NCI-H345 treated with DMSO at 0.1 percent for 48 hours (cell line): ENCODE measurements at regions not wholly inside any gene's neighbourhood (a gene's known extent, or its start where the extent isn't known, plus 50 kb on each side); places are given as distances from the start of the nearest gene placed in this dataset.
A peak's percentile ranks its signal among the peaks of the same experiment; 100 is the strongest.
"Not testable (repeated sequence)": the region's sequence is repeated elsewhere in the genome, so short reads cannot be mapped to it uniquely, and the experiment has no call there.

ENCODE experiments used
- DNase-seq: peaks from one replicate; lab custom pipeline; 2025; ENCODE audit not compliant: unreplicated experiment; lab: John Stamatoyannopoulos, UW

DNA sequence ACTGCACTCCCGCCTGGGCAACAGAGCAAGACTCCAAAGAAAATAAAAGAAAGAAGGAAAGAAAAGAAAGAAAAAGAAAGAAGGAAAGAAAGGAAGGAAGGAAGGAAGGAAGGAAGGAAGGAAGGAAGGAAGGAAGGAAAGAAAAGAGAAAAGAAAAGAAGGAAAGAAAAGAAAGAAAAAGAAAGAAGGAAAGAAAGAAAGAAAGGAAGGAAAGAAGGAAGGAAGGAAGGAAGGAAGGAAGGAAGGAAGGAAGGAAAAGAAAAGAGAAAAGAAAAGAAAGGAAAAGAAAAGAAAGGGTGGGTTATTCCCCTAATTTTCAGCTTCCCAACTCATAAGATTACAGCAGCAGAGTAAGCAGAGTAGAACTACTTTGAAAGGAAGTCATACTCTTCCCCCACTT, 64.4 kb downstream of the TMEM200C start:
- DNase-seq = not testable (repeated sequence)

DNA sequence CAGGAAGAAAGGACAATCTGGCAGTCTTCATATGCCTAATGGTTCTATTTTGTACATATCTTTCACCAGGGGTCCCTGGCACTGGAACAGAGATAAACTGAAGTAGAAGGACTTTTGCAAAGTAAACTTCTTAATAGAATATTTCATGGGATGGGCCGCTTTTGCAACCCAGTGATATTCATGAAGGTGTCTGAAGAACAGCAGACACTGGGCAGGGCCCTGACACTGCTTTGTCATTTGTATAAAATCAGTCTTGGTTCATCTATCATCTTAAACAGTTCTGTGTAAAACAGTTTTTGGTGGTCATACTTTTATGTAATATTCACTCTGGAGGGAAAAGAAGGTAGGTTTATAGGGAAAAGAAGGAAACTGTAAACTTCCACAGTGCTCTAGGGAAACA, 66.4 kb downstream of the TMEM200C start:
- DNase-seq = no peak

- no peak for DNase-seq
Observed at GRCh38 chr18:5825663-5826062, 69.7 kb downstream of the TMEM200C start.

- no peak for DNase-seq
Observed at GRCh38 chr18:5824370-5824984, 70.8 kb downstream of the TMEM200C start.

DNA sequence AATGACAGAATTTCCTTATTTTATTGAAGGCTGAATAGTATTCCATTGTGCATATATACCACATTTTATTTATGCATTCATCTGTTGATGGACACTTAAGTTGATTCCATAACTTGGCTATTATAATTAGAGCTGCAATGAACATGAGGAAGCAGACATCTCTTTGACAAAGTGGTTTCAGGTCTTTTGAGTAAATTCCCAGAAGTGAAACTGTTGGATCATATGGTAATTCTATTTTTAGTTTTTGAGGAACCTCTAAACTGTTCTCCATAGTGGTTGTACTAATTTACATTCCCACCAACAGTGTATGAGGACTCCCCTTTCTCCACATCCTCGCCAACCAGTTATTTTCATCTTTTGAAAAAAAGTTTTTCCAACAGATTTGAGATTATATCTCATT, 77.5 kb downstream of the TMEM200C start:
- DNase-seq = no peak

- DNase-seq = no peak
Observed at GRCh38 chr18:5806860-5807259, 88.5 kb downstream of the TMEM200C start.

GRCh38 chr18:5787936-5788335, 107.4 kb downstream of the TMEM200C start:
- DNase-seq = no peak

DNA sequence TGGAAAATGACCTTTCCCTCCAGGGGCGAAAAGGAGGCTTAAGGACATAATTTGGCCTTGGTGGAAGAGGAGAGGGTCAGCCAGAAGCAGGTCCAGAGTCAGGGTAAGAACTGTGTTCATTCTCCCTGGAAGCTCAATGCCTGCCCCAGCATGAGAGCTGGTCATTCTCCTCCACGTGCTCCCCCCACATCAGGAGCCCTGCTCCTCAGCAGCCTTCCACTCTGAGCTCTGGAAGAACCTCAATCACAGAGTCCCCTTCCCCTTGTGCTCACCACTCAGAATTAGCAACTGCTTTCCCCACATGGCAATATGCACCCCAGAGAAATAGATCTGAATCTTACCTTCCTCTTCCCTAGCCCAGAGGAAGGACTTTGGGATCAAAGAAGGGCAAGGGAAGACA, 115.4 kb downstream of the TMEM200C start:
- DNase-seq = no peak

GRCh38 chr18:5772306-5773105, 122.8 kb downstream of the TMEM200C start:
- DNase-seq = no peak

- no peak for DNase-seq
Observed at GRCh38 chr18:5771343-5771742, 124.0 kb downstream of the TMEM200C start.

- no peak for DNase-seq
Observed at GRCh38 chr18:5770176-5770575, 125.1 kb downstream of the TMEM200C start.

- DNase-seq = no peak
Observed at GRCh38 chr18:5768454-5768853, 126.9 kb downstream of the TMEM200C start.

DNA sequence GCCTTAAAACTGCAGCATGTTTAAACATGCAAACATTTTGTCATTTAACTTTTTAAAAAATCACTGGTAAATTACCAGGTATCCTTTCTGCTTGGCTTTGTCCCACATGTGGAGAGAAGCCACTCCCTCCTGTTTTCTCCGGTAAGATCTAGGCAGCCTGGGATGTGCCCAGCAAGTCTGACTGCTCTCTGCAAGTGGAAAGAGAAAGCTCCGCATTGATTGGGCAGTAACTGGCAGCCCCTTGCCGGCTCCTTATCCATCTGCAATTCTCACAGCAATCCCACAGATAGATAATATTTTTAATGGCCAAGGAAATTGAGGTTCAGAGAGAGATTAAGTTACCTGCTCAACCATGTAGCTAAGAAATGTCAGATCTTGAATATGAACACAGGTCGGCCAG, 136.1 kb downstream of the TMEM200C start:
- DNase-seq = no peak

- DNase-seq = no peak
Observed at GRCh38 chr18:5756823-5757222, 138.5 kb downstream of the TMEM200C start.

DNA sequence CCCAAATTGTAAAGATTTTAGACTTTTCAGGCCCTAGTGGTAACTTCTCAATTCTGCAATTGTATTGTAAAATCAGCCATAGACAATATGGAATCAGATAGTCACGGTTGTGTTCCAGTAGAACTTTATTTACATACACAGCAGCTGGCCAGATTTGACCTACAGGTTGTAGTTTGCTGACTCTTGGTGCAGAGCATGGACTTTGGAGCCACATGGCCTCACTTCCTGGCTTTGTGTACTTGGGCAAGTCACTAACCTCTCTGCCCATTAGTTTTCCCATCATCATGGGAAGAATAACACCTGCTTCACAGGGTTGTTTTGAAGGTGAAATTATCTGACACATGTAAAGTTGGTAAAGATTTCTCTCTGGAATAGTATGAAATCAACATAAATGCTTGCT, 147.6 kb downstream of the TMEM200C start:
- no peak for DNase-seq

DNA sequence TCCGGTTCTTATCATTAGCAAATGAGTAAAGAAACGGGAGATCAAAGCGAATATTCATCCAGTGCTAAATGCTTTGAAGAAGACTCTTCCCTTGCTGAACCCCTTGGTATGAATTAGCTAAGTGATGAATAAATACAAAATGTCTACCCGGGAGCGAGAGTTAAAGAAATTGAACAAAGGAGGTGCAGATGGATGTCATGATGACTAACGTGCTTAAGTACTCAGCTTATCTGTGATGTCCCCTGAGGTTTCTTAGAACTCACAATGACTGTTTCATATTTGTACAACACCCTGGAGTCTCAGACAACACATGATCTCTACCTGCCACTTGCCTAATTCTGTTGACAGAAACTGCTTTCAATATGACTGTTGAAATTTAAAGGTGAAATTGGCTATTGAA, 148.5 kb downstream of the TMEM200C start:
- DNase-seq = peak; percentile 90

DNA sequence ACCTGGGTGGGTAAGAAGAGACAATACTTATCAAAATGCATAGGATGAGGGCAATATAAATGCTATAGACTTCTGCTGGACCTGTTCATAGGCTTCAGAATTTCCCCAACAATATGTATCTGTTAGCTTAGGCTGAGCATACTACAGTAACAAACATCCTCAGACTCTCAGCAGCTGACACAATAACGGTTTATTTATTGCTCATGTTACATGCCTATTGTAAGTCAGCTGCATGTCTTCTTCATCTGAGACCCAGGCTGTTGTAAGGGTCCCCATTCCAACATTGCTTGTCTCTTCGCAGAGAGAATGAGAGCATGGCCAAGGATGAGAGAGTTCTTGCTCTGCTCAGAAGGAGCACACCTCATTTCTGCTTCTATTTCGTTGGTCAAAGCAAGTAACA, 150.7 kb downstream of the TMEM200C start:
- no peak for DNase-seq

DNA sequence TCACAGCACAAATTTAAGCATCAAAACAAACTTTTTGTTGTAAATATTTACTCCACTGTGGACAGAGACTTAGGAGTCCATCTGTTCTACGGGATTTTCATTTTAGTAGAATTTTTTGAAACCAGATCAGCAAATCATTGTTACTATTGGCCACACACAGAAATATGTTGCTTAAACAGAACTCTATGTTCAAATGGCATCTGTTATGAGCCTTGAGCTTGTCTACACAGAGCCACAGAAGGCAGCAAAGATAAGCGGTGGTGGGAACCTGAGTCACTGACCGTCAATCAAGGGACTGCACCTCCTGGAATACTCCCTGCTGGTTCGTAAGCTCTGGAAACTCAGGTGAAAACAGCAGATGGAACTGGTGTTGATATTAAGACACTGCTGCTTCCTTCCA, 156.8 kb downstream of the TMEM200C start:
- no peak for DNase-seq

GRCh38 chr18:5732318-5732717, 163.0 kb downstream of the TMEM200C start:
- DNase-seq = no peak

DNA sequence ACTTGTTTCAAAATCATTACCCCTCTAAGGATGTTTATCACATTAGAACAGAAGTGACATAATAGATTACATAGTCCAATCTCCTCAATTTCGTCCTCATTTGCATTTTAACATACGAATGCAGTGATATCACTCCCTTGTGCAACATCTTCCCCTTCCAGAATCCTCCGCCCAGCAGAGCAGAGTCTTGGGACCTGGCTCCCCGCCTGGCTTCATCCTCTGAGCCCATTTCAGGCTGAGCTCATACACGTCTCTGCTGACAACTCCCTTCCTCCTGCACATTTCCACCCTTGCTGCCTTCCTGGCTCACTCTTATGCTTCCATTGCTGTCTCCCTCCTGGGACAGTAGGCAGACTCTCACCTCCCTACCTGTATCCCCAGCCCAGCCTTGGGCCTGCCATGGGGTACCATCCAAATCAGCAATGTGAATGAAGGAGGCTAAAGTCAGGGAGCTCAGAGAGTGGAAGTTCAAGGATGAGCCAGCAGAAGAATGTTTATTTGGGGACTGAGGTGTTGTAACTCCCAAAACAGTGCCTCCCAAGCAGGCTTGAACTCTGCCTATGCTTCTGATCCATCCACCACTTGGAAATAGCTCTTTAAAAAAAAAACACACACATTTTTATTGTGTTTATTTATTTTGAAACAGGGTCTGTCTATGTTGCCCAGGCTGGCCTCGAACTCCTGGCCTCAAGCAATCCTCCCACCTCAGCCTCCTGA, 165.2 kb downstream of the TMEM200C start:
- DNase-seq = no peak

DNA sequence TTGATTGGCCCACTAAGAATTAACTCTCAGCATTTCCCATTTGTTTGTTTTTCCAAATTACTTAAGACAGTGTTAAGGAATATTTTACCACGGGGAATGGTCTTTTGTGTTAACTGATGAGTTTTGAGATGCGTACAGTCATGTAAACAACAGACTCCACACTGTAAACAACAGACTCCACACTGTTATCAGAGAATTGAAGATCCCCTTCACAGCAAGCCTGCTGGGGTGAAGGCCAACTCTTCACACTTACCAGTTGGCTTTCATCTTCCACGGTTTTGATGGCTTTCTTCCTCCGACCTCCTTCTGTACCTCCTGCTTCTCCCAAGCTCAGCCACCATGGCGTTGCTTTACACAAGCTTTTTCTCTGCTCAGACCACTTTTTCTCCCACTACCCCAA, 166.8 kb downstream of the TMEM200C start:
- DNase-seq = no peak

GRCh38 chr18:5726011-5726410, 169.3 kb downstream of the TMEM200C start:
- DNase-seq = no peak
